NCI-H526 treated with DMSO at 0.1 percent for 48 hours (cell line): ENCODE measurements at regions not wholly inside any gene's neighbourhood (a gene's known extent, or its start where the extent isn't known, plus 50 kb on each side); places are given as distances from the start of the nearest gene placed in this dataset.

Experiments used
- DNase-seq: peaks from one replicate; lab custom pipeline; 2025; lab: John Stamatoyannopoulos, UW

- no peak for DNase-seq
Observed at GRCh38 chr2:19784456-19784855, 117.3 kb downstream of the TTC32 start.

- no peak for DNase-seq
Observed at GRCh38 chr2:19783935-19784334, 117.8 kb downstream of the TTC32 start.

GRCh38 chr2:19776941-19777514 lies 124.8 kb downstream of the TTC32 start:
- DNase-seq, result no peak

GRCh38 chr2:19775838-19776237 lies 125.9 kb downstream of the TTC32 start:
- no peak for DNase-seq

GRCh38 chr2:19775315-19775714 lies 126.5 kb downstream of the TTC32 start:
- no peak for DNase-seq

GRCh38 chr2:19774805-19775176 lies 127.0 kb downstream of the TTC32 start:
- DNase-seq, result peak; percentile 24

GRCh38 chr2:19772981-19773380 lies 128.8 kb downstream of the TTC32 start:
- DNase-seq, result peak; percentile 84

GRCh38 chr2:19769513-19769912 lies 132.3 kb downstream of the TTC32 start:
- DNase-seq, result no peak

- no peak for DNase-seq
Observed at GRCh38 chr2:19767899-19768298, 133.9 kb downstream of the TTC32 start.

- DNase-seq, result no peak
Observed at GRCh38 chr2:19764998-19765397, 136.8 kb downstream of the TTC32 start.

- DNase-seq, result no peak
Observed at GRCh38 chr2:19763731-19764130, 138.1 kb downstream of the TTC32 start.

- DNase-seq, result no peak
Observed at GRCh38 chr2:19762959-19763605, 138.7 kb downstream of the TTC32 start.

- DNase-seq, result no peak
Observed at GRCh38 chr2:19762142-19762541, 139.6 kb downstream of the TTC32 start.

- DNase-seq, result no peak
Observed at GRCh38 chr2:19759880-19760279, 141.9 kb downstream of the TTC32 start.

- no peak for DNase-seq
Observed at GRCh38 chr2:19758658-19759057, 143.1 kb downstream of the TTC32 start.

GRCh38 chr2:19757586-19757985 lies 144.2 kb downstream of the TTC32 start:
- no peak for DNase-seq

GRCh38 chr2:19754907-19755306 lies 146.9 kb downstream of the TTC32 start:
- no peak for DNase-seq

- no peak for DNase-seq
Observed at GRCh38 chr2:19753818-19754217, 148.0 kb downstream of the TTC32 start.

- no peak for DNase-seq
Observed at GRCh38 chr2:19753314-19753713, 148.5 kb downstream of the TTC32 start.

GRCh38 chr2:19752500-19752899 lies 149.3 kb downstream of the TTC32 start:
- DNase-seq, result no peak

- no peak for DNase-seq
Observed at GRCh38 chr2:19751631-19752030, 150.2 kb downstream of the TTC32 start.

- no peak for DNase-seq
Observed at GRCh38 chr2:19750136-19750535, 151.6 kb downstream of the TTC32 start.

GRCh38 chr2:19749507-19749836 lies 152.3 kb downstream of the TTC32 start:
- no peak for DNase-seq
